IMR-90 (cell line): ENCODE measurements at regions not wholly inside any gene's neighbourhood (a gene's known extent, or its start where the extent isn't known, plus 50 kb on each side); places are given as distances from the start of the nearest gene placed in this dataset.

ENCODE experiments used
- ATAC-seq: fragments of 200-7000 bp; cut with Tn5 transposase; 2 replicates; pipeline ENCODE4 v1.9.1; 2020; ENCODE audit warnings: low read depth, mild to moderate bottlenecking, moderate library complexity
- BruUV-seq: library from RNA; stranded (reverse); fragments of 400-500 nt; replicated peaks from 2 replicates; lab custom pipeline; 2021; lab: Mats Ljungman, UMichigan
- CTCF ChIA-PET: fragments of 300-600 bp; formaldehyde crosslinking; extraction: SDS; loops from one replicate; lab custom pipeline; 2021; ENCODE audit warnings: antibody characterized with exemption; lab: Yijun Ruan, JAX
- POLR2A ChIA-PET: fragments of 300-600 bp; sonication (Branson Sonifier 250); formaldehyde crosslinking; loops from one replicate; lab custom pipeline; 2022; ENCODE audit warnings: antibody characterized with exemption; ENCODE audit not compliant: unreplicated experiment; lab: Charles Lee
- DNase-seq: peaks from one replicate; pipeline ENCODE4 v3.0.0; 2013
- H2AFZ ChIP-seq: replicated peaks from 2 replicates; pipeline ENCODE3; 2013; ENCODE audit warnings: low read length, mild to moderate bottlenecking; ENCODE audit not compliant: poor library complexity
- H2AK5ac ChIP-seq: 2 replicates; pipeline ENCODE4 v1.6.1; 2013; ENCODE audit warnings: low read depth, low read length, inconsistent platforms
- H2AK9ac ChIP-seq: replicated peaks from 2 replicates; pipeline ENCODE3; 2013; ENCODE audit warnings: mild to moderate bottlenecking, low read depth, low read length, moderate library complexity; ENCODE audit not compliant: poor library complexity
- H2BK120ac ChIP-seq: 2 replicates; pipeline ENCODE4 v1.6.1; 2013; ENCODE audit warnings: low read depth, low read length, inconsistent platforms
- H2BK15ac ChIP-seq: 3 replicates; pipeline ENCODE4 v1.6.1; 2013; ENCODE audit warnings: low read depth, low read length, inconsistent platforms
- H2BK20ac ChIP-seq: 2 replicates; pipeline ENCODE4 v1.6.1; 2013; ENCODE audit warnings: low read depth, mild to moderate bottlenecking, inconsistent platforms, low read length, moderate library complexity
- H2BK5ac ChIP-seq: 2 replicates; pipeline ENCODE4 v1.6.1; 2013; ENCODE audit warnings: mild to moderate bottlenecking, low read depth, low read length, inconsistent platforms; ENCODE audit not compliant: poor library complexity, severe bottlenecking
- H3K14ac ChIP-seq: replicated peaks from 2 replicates; pipeline ENCODE4 v1.6.1; 2013; ENCODE audit warnings: low read depth, low read length, inconsistent platforms
- H3K18ac ChIP-seq: 2 replicates; pipeline ENCODE4 v1.6.1; 2013; ENCODE audit warnings: low read depth, low read length, control low read depth
- H3K23ac ChIP-seq: 2 replicates; pipeline ENCODE4 v1.6.1; 2013; ENCODE audit warnings: low read depth, low read length, inconsistent platforms
- H3K27ac ChIP-seq: 2 replicates; pipeline ENCODE4 v1.5.1; 2013; ENCODE audit warnings: mild to moderate bottlenecking, control low read depth, low read length; ENCODE audit not compliant: insufficient read depth
- H3K27me3 ChIP-seq: 2 replicates; pipeline ENCODE4 v1.6.1; 2013; ENCODE audit warnings: low read length; ENCODE audit not compliant: control insufficient read depth, insufficient read depth
- H3K36me3 ChIP-seq: 2 replicates; pipeline ENCODE4 v1.6.1; 2013; ENCODE audit warnings: low read length, mixed read lengths; ENCODE audit not compliant: control insufficient read depth, insufficient read depth
- H3K4ac ChIP-seq: 2 replicates; pipeline ENCODE4 v1.6.1; 2013; ENCODE audit warnings: low read depth, low read length, inconsistent platforms
- H3K4me1 ChIP-seq: 2 replicates; pipeline ENCODE4 v1.6.1; 2013; ENCODE audit warnings: low read length, mixed read lengths; ENCODE audit not compliant: control insufficient read depth, insufficient read depth
- H3K4me2 ChIP-seq: 2 replicates; pipeline ENCODE4 v1.6.1; 2013; ENCODE audit warnings: low read depth, mild to moderate bottlenecking, control low read depth, low read length, moderate library complexity
- H3K4me3 ChIP-seq: 2 replicates; pipeline ENCODE4 v1.5.1; 2013; ENCODE audit warnings: low read depth, mild to moderate bottlenecking, control low read depth, low read length, moderate library complexity; ENCODE audit not compliant: insufficient read depth
- H3K56ac ChIP-seq: 2 replicates; pipeline ENCODE4 v1.6.1; 2013; ENCODE audit warnings: low read length, inconsistent platforms; ENCODE audit not compliant: insufficient read depth; ENCODE audit errors: extremely low read depth
- H3K79me1 ChIP-seq, 2 experiments: 2 replicates each; pipeline ENCODE4 v1.6.1; 2013; ENCODE audit warnings: low read length in 2 of 2, inconsistent platforms in 1 of 2, low read depth in 1 of 2
- H3K9ac ChIP-seq: 2 replicates; pipeline ENCODE4 v1.6.1; 2013; ENCODE audit warnings: low read depth, low read length, control low read depth
- H3K9me1 ChIP-seq: 2 replicates; pipeline ENCODE4 v1.6.1; 2013; ENCODE audit warnings: low read length, inconsistent platforms; ENCODE audit not compliant: insufficient read depth
- H3K9me3 ChIP-seq: 2 replicates; pipeline ENCODE4 v1.6.1; 2013; ENCODE audit warnings: low read length; ENCODE audit not compliant: control insufficient read depth, insufficient read depth
- H4K20me1 ChIP-seq: 2 replicates; pipeline ENCODE4 v1.6.1; 2013; ENCODE audit warnings: low read length, inconsistent platforms; ENCODE audit not compliant: insufficient read depth
- H4K5ac ChIP-seq: 2 replicates; pipeline ENCODE4 v1.6.1; 2013; ENCODE audit warnings: mild to moderate bottlenecking, low read depth, low read length, control low read depth
- H4K8ac ChIP-seq, 2 experiments: 2 replicates each; pipeline ENCODE4 v1.6.1; 2013; ENCODE audit warnings: low read depth in 2 of 2, low read length in 2 of 2, control low read depth in 1 of 2, inconsistent platforms in 1 of 2
- H4K91ac ChIP-seq: 2 replicates; pipeline ENCODE4 v1.6.1; 2013; ENCODE audit warnings: low read depth, low read length, inconsistent platforms; ENCODE audit not compliant: insufficient read depth
- CEBPB ChIP-seq: IDR thresholded peaks from 2 replicates; pipeline ENCODE4 v1.6.1; 2012; ENCODE audit warnings: low read depth, low read length, improper control_type of control experiment
- CHD1 ChIP-seq: IDR thresholded peaks from 2 replicates; pipeline ENCODE4 v1.6.1; 2012; ENCODE audit warnings: low read depth, low read length, improper control_type of control experiment
- FOS ChIP-seq: fragments of 150-350 bp; IDR thresholded peaks from 2 replicates; pipeline ENCODE4 v1.6.1; 2016; ENCODE audit warnings: low read depth, low read length
- MAZ ChIP-seq: IDR thresholded peaks from 2 replicates; pipeline ENCODE4 v1.6.1; 2012; ENCODE audit warnings: low read depth, mild to moderate bottlenecking, low read length, improper control_type of control experiment, moderate library complexity, borderline replicate concordance
- MXI1 ChIP-seq: IDR thresholded peaks from 2 replicates; pipeline ENCODE4 v1.6.1; 2012; ENCODE audit warnings: low read depth, mild to moderate bottlenecking, low read length, moderate library complexity, borderline replicate concordance
- NFE2L2 ChIP-seq: fragments of 150-350 bp; IDR thresholded peaks from 2 replicates; pipeline ENCODE4 v1.6.1; 2016; ENCODE audit warnings: low read depth, mild to moderate bottlenecking, low read length
- POLR2A ChIP-seq: IDR thresholded peaks from 2 replicates; pipeline ENCODE4 v1.6.1; 2012; ENCODE audit warnings: mild to moderate bottlenecking, low read depth, low read length
- RFX5 ChIP-seq: IDR thresholded peaks from 2 replicates; pipeline ENCODE4 v1.8.0; 2012; ENCODE audit warnings: low read depth, mild to moderate bottlenecking, low read length, moderate library complexity
- WGBS, 2 experiments: methylation state at CpG; one replicate each; pipeline versions ENCODE4 v1.1.5 to v1.1.7; 2013; ENCODE audit warnings: missing lambda C conversion rate in 2 of 2; ENCODE audit not compliant: insufficient read length in 1 of 2; ENCODE audit errors: extremely low coverage in 2 of 2; 5-methylcytosine and 5-hydroxymethylcytosine counted together
- dilution Hi-C: fragments of 300-500 bp; cut with HindIII; formaldehyde crosslinking; loops from one replicate; pipeline ENCODE4 v1.14.3; 2018; ENCODE audit warnings: low sequenced_read_pairs; ENCODE audit not compliant: unreplicated experiment
- in situ Hi-C: fragments of 300-500 bp; cut with MboI; formaldehyde crosslinking; loops from 3 replicates; pipeline ENCODE4 v1.14.3; 2019; ENCODE audit warnings: low sequenced_read_pairs, inconsistent platforms, mixed read lengths
- intact Hi-C: fragments of 100-400 bp; cut with micrococcal nuclease; formaldehyde crosslinking; loops from 2 replicates; pipeline ENCODE4 v1.10.0; 2022
- TF ChIP-seq, protein P1 (sequence below): conservative IDR thresholded peaks from 2 replicates; pipeline ENCODE4 v1.5.1; 2012; ENCODE audit warnings: mild to moderate bottlenecking, low read depth, low read length, improper control_type of control experiment
- TF ChIP-seq, protein P2 (sequence below): fragments of 150-350 bp; IDR thresholded peaks from 2 replicates; pipeline ENCODE4 v1.6.1; 2017; ENCODE audit warnings: mild to moderate bottlenecking, antibody characterized with exemption, low read length, low read depth
- TF ChIP-seq, protein P3 (sequence below): fragments of 150-350 bp; IDR thresholded peaks from 2 replicates; pipeline ENCODE4 v1.6.1; 2016; ENCODE audit warnings: low read depth, mild to moderate bottlenecking, low read length, moderate library complexity, borderline replicate concordance

DNA sequence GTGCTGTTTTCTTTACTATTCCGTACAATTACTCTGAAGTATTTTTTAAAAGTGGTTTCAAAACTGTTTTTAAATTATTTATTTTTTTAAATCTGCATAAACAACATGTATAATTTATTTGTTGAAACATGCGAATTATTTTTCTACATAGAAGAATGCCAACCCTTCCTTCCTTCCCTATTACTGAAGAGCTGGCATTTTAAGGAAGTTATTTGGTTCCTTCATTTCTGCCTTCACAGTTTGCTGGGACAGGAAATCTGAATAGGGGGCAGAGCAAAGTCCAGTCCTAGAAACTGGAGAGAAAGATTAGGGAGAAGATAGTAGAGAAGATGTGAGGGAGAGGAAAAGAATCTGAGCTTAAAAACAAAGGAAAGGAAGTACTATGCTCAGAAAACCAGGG lies 146.7 kb upstream of the ACVR2A start:
- no peak overlapping the region for H2AK9ac ChIP-seq
- no peak overlapping the region for H3K18ac ChIP-seq
- H4K5ac ChIP-seq = no peak overlapping the region
- no peak overlapping the region for H2BK15ac ChIP-seq
- H4K20me1 ChIP-seq = no peaks in the 10 kb centered on the region
- no peak overlapping the region for H3K4me2 ChIP-seq
- H2BK120ac ChIP-seq = no peak overlapping the region
- H2BK5ac ChIP-seq = no peak overlapping the region
- H3K4ac ChIP-seq = no peak overlapping the region
- no peak overlapping the region for H3K4me3 ChIP-seq
- no peak overlapping the region for H3K9ac ChIP-seq
- H3K9me1 ChIP-seq = no peaks in the 10 kb centered on the region
- dilution Hi-C loops = no loop called here
- no peak overlapping the region for H3K23ac ChIP-seq
- no peak overlapping the region for H4K91ac ChIP-seq
- ATAC-seq (no peak), DNase-seq (no peak)
- no peaks in the 10 kb centered on the region for H3K79me1 ChIP-seq
- H2AK5ac ChIP-seq = no peak overlapping the region
- no peaks in the 10 kb centered on the region; the same call in 1 of the 2 replicates for H3K9me3 ChIP-seq
- no CpG with 5 or more reads among the region's 2 CpGs for WGBS, 2 experiments
- H3K4me1 ChIP-seq = no peaks in the 10 kb centered on the region
- H3K36me3 ChIP-seq = no peaks in the 10 kb centered on the region
- no peak overlapping the region for H3K56ac ChIP-seq
- H2AFZ ChIP-seq = no peak overlapping the region
- no peak overlapping the region for H4K8ac ChIP-seq
- ChIA-PET CTCF (no interaction called here), POLR2A (no interaction called here)
- H3K27ac ChIP-seq = no peak overlapping the region
- TF ChIP-seq, protein P1, sequence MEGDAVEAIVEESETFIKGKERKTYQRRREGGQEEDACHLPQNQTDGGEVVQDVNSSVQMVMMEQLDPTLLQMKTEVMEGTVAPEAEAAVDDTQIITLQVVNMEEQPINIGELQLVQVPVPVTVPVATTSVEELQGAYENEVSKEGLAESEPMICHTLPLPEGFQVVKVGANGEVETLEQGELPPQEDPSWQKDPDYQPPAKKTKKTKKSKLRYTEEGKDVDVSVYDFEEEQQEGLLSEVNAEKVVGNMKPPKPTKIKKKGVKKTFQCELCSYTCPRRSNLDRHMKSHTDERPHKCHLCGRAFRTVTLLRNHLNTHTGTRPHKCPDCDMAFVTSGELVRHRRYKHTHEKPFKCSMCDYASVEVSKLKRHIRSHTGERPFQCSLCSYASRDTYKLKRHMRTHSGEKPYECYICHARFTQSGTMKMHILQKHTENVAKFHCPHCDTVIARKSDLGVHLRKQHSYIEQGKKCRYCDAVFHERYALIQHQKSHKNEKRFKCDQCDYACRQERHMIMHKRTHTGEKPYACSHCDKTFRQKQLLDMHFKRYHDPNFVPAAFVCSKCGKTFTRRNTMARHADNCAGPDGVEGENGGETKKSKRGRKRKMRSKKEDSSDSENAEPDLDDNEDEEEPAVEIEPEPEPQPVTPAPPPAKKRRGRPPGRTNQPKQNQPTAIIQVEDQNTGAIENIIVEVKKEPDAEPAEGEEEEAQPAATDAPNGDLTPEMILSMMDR = no peak
- TF ChIP-seq, protein P2, sequence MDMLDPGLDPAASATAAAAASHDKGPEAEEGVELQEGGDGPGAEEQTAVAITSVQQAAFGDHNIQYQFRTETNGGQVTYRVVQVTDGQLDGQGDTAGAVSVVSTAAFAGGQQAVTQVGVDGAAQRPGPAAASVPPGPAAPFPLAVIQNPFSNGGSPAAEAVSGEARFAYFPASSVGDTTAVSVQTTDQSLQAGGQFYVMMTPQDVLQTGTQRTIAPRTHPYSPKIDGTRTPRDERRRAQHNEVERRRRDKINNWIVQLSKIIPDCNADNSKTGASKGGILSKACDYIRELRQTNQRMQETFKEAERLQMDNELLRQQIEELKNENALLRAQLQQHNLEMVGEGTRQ = no peak
- TF ChIP-seq MXI1 (no peak), MAZ (no peak), FOS (no peak), CHD1 (no peak), CEBPB (no peak), POLR2A (no peak), NFE2L2 (no peak), RFX5 (no peak)
- TF ChIP-seq, protein P3, sequence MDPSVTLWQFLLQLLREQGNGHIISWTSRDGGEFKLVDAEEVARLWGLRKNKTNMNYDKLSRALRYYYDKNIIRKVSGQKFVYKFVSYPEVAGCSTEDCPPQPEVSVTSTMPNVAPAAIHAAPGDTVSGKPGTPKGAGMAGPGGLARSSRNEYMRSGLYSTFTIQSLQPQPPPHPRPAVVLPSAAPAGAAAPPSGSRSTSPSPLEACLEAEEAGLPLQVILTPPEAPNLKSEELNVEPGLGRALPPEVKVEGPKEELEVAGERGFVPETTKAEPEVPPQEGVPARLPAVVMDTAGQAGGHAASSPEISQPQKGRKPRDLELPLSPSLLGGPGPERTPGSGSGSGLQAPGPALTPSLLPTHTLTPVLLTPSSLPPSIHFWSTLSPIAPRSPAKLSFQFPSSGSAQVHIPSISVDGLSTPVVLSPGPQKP = no peak
- in situ Hi-C loops = no loop called here
- no peak overlapping the region for H3K14ac ChIP-seq
- intact Hi-C loops = loop anchor here (10.0 kb wide), 1 partner anchor 783 kb away; no protein-coding TSS in a partner anchor
- H3K27me3 ChIP-seq = no peaks in the 10 kb centered on the region
- BruUV-seq = no TSS peak
- H2BK20ac ChIP-seq = no peak overlapping the region
